CD4-positive, alpha-beta T cell (primary cell): ENCODE measurements at regions not wholly inside any gene's neighbourhood (a gene's known extent, or its start where the extent isn't known, plus 50 kb on each side); places are given as distances from the start of the nearest gene placed in this dataset.

Source experiments
- ATAC-seq: fragments of 200-7000 bp; cut with Tn5 transposase; one replicate; pipeline ENCODE4 v1.10.0; 2022; ENCODE audit warnings: mild to moderate bottlenecking; ENCODE audit not compliant: poor library complexity
- CTCF ChIA-PET: fragments of 350-600 bp; sonication (Branson Sonifier 250); formaldehyde crosslinking; loops from one replicate; lab custom pipeline; 2021; ENCODE audit warnings: antibody characterized with exemption, inconsistent platforms; lab: Charles Lee
- POLR2A ChIA-PET: fragments of 350-600 bp; sonication (Branson Sonifier 250); formaldehyde crosslinking; loops from one replicate; lab custom pipeline; 2021; ENCODE audit warnings: antibody characterized with exemption, inconsistent platforms; lab: Charles Lee
- DNase-seq, 14 experiments: peaks; one replicate each; pipeline ENCODE4 v3.0.0-alpha.2; 2013 to 2020; ENCODE audit warnings: mixed read lengths in 2 of 14
- H3K27ac ChIP-seq, 2 donors: one replicate each; pipeline versions ENCODE4 v1.5.1 to v1.7.0; 2013; ENCODE audit warnings: low read length in 2 of 2, low read depth in 1 of 2, mild to moderate bottlenecking in 1 of 2
- H3K27me3 ChIP-seq, 2 experiments: 1 replicate in 1 of 2; 2 replicates in 1 of 2; pipeline versions ENCODE4 v1.6.1 to v1.7.0; 2013; ENCODE audit warnings: low read length in 2 of 2, control low read depth in 1 of 2, mild to moderate bottlenecking in 1 of 2, moderate library complexity in 1 of 2; ENCODE audit not compliant: insufficient read depth in 2 of 2, control insufficient read depth in 1 of 2
- H3K36me3 ChIP-seq: one replicate; pipeline ENCODE4 v1.6.1; 2013; ENCODE audit warnings: low read length, control low read depth; ENCODE audit not compliant: insufficient read depth
- H3K4me1 ChIP-seq: one replicate; pipeline ENCODE4 v1.6.1; 2013; ENCODE audit warnings: low read length, control low read depth; ENCODE audit not compliant: insufficient read depth
- H3K4me3 ChIP-seq: one replicate; pipeline ENCODE4 v1.5.1; 2013; ENCODE audit warnings: mild to moderate bottlenecking, low read length, moderate library complexity
- H3K9me3 ChIP-seq, 2 experiments: 1 replicate in 1 of 2; 2 replicates in 1 of 2; pipeline versions ENCODE4 v1.6.1 to v1.7.0; 2013; ENCODE audit warnings: low read length in 2 of 2, mild to moderate bottlenecking in 2 of 2, control low read depth in 1 of 2, moderate library complexity in 1 of 2; ENCODE audit not compliant: control insufficient read depth in 1 of 2, insufficient read depth in 1 of 2
- H3K27ac Mint-ChIP-seq: one replicate; pipeline ENCODE4 v1.8.0; 2020; ENCODE audit warnings: mixed read lengths
- H3K27me3 Mint-ChIP-seq: one replicate; pipeline ENCODE4 v1.8.0; 2021; ENCODE audit warnings: mixed read lengths
- H3K36me3 Mint-ChIP-seq: one replicate; pipeline ENCODE4 v1.8.0; 2021; ENCODE audit warnings: low read depth, mixed read lengths
- H3K4me1 Mint-ChIP-seq: one replicate; pipeline ENCODE4 v1.8.0; 2021; ENCODE audit warnings: low read depth, mixed read lengths
- H3K4me3 Mint-ChIP-seq: one replicate; pipeline ENCODE4 v1.8.0; 2020; ENCODE audit warnings: mild to moderate bottlenecking, mixed read lengths
- H3K9me3 Mint-ChIP-seq: one replicate; pipeline ENCODE4 v1.8.0; 2020; ENCODE audit warnings: mixed read lengths
- intact Hi-C, 2 experiments: fragments of 100-400 bp; cut with DNase I in 1 of 2; cut with micrococcal nuclease in 1 of 2; formaldehyde crosslinking; loops; one replicate each; pipeline versions ENCODE4 v1.15.1 to v1.9.0; 2023 to 2025; cut with DNase I, micrococcal nuclease
- TF ChIP-seq, protein P1 (sequence below): fragments of 200-600 bp; IDR thresholded peaks from one replicate; pipeline ENCODE4 v1.8.0; 2022; ENCODE audit warnings: antibody characterized with exemption, mild to moderate bottlenecking

DNA sequence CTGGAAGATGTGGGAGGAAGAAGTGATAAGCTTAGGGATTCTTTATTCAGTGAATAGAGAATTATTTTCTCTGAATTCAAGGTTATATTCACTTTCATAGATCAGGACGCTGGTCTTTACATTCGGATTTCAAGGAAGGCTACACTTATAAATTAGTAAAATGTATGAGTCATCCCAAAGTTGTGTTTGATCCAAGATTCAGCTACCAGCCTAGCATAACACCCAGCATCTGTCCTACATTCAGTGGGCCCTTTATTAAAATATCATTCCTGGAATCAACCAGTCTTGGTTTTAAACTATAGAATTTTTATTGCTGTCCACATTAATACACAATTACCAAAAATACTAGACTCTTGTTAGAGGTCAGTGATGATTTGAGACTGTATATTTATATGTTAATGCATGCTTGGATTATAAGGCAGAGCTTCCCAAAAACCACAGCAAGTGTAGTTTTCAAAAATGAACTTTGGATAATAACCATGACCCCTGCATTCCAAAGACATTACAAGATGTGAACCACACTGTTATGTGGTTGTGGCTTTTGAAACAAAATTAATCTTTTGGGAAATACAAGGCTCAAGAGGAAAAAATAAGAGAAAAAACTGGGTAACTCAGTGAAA, 210.7 kb upstream of the CNR1 start:
- TF ChIP-seq, protein P1, sequence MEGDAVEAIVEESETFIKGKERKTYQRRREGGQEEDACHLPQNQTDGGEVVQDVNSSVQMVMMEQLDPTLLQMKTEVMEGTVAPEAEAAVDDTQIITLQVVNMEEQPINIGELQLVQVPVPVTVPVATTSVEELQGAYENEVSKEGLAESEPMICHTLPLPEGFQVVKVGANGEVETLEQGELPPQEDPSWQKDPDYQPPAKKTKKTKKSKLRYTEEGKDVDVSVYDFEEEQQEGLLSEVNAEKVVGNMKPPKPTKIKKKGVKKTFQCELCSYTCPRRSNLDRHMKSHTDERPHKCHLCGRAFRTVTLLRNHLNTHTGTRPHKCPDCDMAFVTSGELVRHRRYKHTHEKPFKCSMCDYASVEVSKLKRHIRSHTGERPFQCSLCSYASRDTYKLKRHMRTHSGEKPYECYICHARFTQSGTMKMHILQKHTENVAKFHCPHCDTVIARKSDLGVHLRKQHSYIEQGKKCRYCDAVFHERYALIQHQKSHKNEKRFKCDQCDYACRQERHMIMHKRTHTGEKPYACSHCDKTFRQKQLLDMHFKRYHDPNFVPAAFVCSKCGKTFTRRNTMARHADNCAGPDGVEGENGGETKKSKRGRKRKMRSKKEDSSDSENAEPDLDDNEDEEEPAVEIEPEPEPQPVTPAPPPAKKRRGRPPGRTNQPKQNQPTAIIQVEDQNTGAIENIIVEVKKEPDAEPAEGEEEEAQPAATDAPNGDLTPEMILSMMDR = no peak
- POLR2A ChIA-PET = no interaction called here

DNA sequence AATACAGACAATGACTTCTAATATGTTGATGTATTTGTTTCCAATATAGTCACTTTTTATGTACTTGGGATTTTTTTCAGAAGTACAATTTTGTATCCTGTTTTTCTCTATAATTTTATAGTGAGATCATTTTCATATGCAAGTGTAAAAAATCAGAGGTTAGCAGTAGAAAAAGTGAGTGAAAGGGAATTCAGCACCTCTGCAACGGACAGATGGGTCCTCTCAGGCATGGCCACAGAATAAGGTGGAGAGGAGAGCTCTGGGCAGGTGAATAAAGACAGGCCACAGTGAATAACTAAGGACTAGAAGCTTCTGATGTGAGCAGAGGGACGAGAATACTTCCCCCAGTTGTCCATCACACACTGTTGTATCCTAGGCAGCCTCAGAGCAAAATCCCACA, 210.1 kb upstream of the CNR1 start:
- intact Hi-C loops = no loop called here
- DNase-seq = no peak
- CTCF ChIA-PET = no interaction called here
- H3K9me3 Mint-ChIP-seq = no peaks in the 10 kb centered on the region
- H3K4me1 ChIP-seq = no peaks in the 10 kb centered on the region
- no peak overlapping the region for H3K4me3 Mint-ChIP-seq
- H3K4me1 Mint-ChIP-seq = no peaks in the 10 kb centered on the region
- H3K36me3 ChIP-seq = no peaks in the 10 kb centered on the region
- no peak overlapping the region for H3K4me3 ChIP-seq
- POLR2A ChIA-PET = no interaction called here
- no peak overlapping the region for H3K27ac ChIP-seq
- TF ChIP-seq, protein P1 = no peak
- H3K36me3 Mint-ChIP-seq = no peaks in the 10 kb centered on the region
- H3K9me3 ChIP-seq = no peaks in the 10 kb centered on the region
- H3K27ac Mint-ChIP-seq = no peak overlapping the region
- peaks cover 22% of the 10 kb centered on the region for H3K27me3 Mint-ChIP-seq
- no peak for ATAC-seq
- no peaks in the 10 kb centered on the region for H3K27me3 ChIP-seq

More for the DNA sequence above, 210.7 kb upstream of the CNR1 start:
- no peaks in the 10 kb centered on the region for H3K36me3 Mint-ChIP-seq
- H3K27me3 ChIP-seq = no peaks in the 10 kb centered on the region
- H3K27ac ChIP-seq = no peak overlapping the region
- H3K27ac Mint-ChIP-seq = no peak overlapping the region
- H3K4me3 ChIP-seq = no peak overlapping the region
- no peaks in the 10 kb centered on the region for H3K4me1 ChIP-seq
- no peaks in the 10 kb centered on the region for H3K36me3 ChIP-seq
- ATAC-seq (no peak), DNase-seq (no peak)
- CTCF ChIA-PET = no interaction called here
- H3K27me3 Mint-ChIP-seq = peaks cover 25% of the 10 kb centered on the region
- no peaks in the 10 kb centered on the region for H3K4me1 Mint-ChIP-seq
- H3K4me3 Mint-ChIP-seq = no peak overlapping the region
- intact Hi-C loops = no loop called here
- no peaks in the 10 kb centered on the region for H3K9me3 ChIP-seq
- no peaks in the 10 kb centered on the region for H3K9me3 Mint-ChIP-seq

- TF ChIP-seq, protein P1 = no peak
- POLR2A ChIA-PET = no interaction called here
- H3K9me3 Mint-ChIP-seq = no peaks in the 10 kb centered on the region
- no peak overlapping the region for H3K4me3 Mint-ChIP-seq
- Histone ChIP-seq H3K9me3 (no peaks in the 10 kb centered on the region), H3K4me1 (no peaks in the 10 kb centered on the region), H3K36me3 (no peaks in the 10 kb centered on the region), H3K27me3 (no peaks in the 10 kb centered on the region), H3K27ac (no peak overlapping the region), H3K4me3 (no peak overlapping the region)
- CTCF ChIA-PET = no interaction called here
- no peak overlapping the region for H3K27ac Mint-ChIP-seq
- no peaks in the 10 kb centered on the region for H3K36me3 Mint-ChIP-seq
- no peaks in the 10 kb centered on the region for H3K4me1 Mint-ChIP-seq
- intact Hi-C loops = no loop called here
- H3K27me3 Mint-ChIP-seq = peaks cover 21% of the 10 kb centered on the region
- no peak for DNase-seq
- ATAC-seq = no peak
Measured at GRCh38 chr6:88374553-88374952, 208.4 kb upstream of the CNR1 start.
